Fibroblast of mammary gland (primary cell): ENCODE measurements at regions not wholly inside any gene's neighbourhood (a gene's known extent, or its start where the extent isn't known, plus 50 kb on each side); places are given as distances from the start of the nearest gene placed in this dataset.

Experiments
- DNase-seq: peaks from one replicate; pipeline ENCODE4 v3.0.0-alpha.2; 2010; ENCODE audit warnings: low read depth
- H3K4me3 ChIP-seq: 2 replicates; pipeline ENCODE4 v1.5.1; 2011; ENCODE audit warnings: low read depth, mild to moderate bottlenecking, low read length, moderate library complexity; ENCODE audit not compliant: control insufficient read depth
- TF ChIP-seq, protein P1 (sequence below): conservative IDR thresholded peaks from 2 replicates; pipeline ENCODE4 v1.5.1; 2011; ENCODE audit warnings: low read depth, low read length, inconsistent platforms; ENCODE audit not compliant: control insufficient read depth, insufficient read depth

DNA sequence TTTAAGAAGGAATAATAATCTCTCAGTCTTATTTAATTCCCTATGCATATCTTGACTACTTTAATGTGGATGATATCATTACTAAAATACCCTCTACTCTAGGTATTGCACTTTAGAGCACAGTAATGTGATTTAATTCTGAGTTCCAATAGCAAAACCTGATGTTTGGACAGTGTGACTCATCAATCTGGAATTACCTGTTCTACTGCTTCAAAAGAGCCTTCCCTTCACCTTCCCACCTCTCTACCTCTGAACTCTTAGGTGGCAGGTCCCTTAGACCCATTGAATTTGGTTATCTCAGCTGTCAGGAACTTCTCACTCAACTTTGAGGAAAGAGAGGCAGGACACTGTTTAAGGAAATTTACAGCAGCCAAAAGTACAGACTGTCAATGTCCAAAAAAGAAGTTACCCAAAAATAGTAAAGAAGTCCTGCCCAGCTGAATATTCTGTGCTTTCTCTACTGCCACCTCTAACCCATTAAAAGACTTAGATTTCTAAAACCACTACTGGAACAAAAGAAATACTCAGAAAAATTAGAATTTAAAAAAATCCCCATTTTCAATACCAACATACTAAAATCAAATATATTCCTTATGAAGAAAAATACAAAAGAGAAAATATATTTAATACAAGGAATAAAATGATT is 123.1 kb upstream of the GPM6A start:
- TF ChIP-seq, protein P1, sequence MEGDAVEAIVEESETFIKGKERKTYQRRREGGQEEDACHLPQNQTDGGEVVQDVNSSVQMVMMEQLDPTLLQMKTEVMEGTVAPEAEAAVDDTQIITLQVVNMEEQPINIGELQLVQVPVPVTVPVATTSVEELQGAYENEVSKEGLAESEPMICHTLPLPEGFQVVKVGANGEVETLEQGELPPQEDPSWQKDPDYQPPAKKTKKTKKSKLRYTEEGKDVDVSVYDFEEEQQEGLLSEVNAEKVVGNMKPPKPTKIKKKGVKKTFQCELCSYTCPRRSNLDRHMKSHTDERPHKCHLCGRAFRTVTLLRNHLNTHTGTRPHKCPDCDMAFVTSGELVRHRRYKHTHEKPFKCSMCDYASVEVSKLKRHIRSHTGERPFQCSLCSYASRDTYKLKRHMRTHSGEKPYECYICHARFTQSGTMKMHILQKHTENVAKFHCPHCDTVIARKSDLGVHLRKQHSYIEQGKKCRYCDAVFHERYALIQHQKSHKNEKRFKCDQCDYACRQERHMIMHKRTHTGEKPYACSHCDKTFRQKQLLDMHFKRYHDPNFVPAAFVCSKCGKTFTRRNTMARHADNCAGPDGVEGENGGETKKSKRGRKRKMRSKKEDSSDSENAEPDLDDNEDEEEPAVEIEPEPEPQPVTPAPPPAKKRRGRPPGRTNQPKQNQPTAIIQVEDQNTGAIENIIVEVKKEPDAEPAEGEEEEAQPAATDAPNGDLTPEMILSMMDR: no peak
- no peak for DNase-seq
- H3K4me3 ChIP-seq: no peak overlapping the region

DNA sequence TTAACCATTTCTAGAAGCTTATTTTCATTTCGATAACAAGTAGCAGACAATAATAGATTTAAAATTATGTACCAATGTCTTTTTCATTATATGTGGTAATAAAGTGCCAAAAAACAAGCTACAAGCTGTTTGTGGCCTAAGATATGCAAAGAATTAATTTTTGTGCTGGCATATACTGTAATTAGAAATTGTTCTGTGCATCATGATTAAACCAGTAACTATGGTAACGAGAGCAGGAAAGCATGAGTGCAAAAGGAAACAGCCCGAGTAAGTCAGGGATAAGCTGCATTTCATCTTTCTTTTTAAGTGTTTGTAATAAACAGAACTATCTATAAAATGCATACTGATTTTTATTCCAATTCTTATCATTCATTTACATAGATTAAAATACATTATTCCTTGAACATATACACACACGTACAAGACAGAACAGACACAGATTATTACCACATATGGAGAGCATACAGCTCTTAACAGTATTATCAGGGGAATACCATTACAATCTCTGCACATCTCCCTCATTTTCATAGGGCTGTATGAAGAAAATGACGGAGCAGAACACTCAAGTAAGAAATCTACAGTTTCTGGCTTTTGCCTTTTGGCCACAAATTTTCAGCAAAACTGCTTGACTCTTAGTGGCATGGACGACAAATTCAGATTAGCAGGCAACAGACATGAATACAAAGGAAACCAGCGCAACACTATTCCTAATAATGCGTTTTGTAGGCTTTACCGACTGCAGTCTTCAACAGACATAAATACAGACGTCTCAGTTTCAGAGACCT is 121.3 kb upstream of the WDR17 start:
- TF ChIP-seq, protein P1: no peak
- no peak for DNase-seq
- H3K4me3 ChIP-seq: no peak overlapping the region

DNA sequence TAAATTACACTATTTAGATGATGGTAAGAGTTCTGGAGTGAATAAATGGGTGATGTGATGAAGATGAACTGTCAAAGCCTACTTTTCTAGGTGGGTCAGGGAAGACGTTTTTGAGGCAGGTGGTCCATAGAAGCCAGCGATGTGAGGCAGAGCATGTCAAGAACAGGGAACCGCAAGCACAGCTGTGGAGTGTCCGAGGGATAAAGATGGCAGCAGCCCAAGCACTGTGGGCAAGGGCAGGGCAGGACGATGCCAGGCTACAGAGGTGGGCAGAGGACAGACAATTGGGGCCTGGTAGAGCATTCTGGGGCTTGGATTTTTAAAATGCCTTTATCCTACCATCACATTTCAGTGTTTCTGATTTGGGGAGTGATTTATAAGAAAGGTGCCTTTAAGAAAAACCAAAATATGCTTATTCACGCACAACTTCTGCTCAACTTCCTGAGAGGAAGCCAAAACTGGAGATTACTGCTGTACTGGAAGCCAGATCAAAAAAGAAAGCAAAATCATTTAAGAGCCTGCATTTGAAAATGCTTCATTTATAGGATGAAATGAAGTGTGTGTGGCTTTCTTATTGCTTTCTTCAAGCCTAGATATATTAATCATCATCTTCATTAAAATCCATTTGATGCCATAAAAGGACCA is 119.0 kb upstream of the WDR17 start:
- DNase-seq: peak; percentile 7
- no peak overlapping the region for H3K4me3 ChIP-seq
- TF ChIP-seq, protein P1: no peak

DNA sequence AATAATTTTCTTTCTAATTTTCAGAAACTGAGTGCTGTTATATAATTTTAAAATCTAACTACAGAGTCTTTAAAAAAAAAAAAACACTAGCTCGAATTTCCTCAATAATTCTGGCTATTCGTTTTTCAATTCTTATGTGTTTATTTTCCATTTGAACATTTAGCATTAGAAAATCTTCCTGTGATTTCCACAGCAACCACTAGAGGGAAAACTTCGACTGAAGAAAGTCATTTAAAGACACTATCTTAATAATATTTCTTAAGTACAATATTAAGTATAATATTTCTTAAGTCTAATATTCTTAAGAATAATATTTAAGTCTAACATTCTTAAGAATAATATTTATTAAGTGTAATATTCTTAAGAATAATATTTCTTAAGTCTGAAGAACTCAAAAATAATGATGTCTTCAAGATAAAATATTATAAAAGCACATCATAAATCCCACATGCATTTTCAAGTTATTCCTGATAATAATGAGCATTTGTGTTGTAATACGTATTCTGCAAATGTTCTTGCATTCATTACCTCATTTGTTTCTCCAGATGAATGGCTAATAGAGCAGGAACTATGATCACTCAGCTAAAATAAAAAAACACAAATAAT is 118.4 kb upstream of the WDR17 start:
- no peak overlapping the region for H3K4me3 ChIP-seq
- TF ChIP-seq, protein P1: peak; percentile 63
- peak; percentile 44 for DNase-seq

DNA sequence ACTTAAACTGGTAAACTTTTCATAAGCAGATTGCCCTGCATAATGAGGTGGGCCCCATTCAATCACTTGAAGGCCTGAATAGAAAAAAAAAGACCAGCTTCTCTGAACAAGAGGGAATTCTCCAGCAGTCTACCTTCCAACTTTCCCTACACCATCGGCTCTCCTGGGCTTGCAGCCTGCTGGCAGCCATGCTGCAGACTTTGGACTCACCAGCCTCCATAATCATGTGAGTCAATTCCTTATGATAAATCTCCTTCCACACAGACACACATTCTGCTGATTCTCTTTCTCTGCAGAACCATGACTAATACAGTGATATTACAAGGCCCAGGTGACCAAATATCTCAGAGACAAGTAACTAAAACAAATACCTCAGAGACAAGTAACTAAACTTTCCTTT is 113.8 kb upstream of the WDR17 start:
- no peak overlapping the region for H3K4me3 ChIP-seq
- DNase-seq: peak; percentile 34
- TF ChIP-seq, protein P1: no peak

DNA sequence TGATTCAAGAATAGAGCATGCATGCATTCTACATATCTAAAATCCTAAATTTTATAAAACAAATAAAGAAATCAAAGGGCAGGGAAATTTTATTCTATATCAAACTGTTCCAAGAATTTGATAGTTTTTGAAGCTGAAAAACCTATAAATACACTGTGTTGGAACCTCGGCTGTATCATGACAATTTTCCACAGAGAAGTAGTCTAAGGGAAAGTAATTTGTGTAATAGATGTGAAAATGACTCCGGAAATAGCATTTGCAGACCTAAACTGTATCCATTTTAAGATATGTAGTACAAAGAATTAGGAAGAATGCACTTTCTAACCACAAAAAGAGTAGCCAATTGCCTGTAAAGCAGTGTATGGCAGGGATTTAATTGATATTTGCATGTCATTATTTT is 112.5 kb upstream of the WDR17 start:
- no peak overlapping the region for H3K4me3 ChIP-seq
- DNase-seq: no peak
- TF ChIP-seq, protein P1: no peak
